Myocyte (in vitro differentiated cells): ENCODE measurements at regions not wholly inside any gene's neighbourhood (a gene's known extent, or its start where the extent isn't known, plus 50 kb on each side); places are given as distances from the start of the nearest gene placed in this dataset.
"Not testable (repeated sequence)": the region's sequence is repeated elsewhere in the genome, so short reads cannot be mapped to it uniquely, and the experiment has no call there.

Source experiments
- DNase-seq: peaks from one replicate; pipeline ENCODE4 v3.0.0-alpha.2; 2012; ENCODE audit warnings: low read depth

GRCh38 chr4:100034023-100034664 is 84.1 kb upstream of the H2AZ1 start:
- no peak for DNase-seq

- no peak for DNase-seq
Observed at GRCh38 chr4:100026066-100026465, 76.0 kb upstream of the H2AZ1 start.

DNA sequence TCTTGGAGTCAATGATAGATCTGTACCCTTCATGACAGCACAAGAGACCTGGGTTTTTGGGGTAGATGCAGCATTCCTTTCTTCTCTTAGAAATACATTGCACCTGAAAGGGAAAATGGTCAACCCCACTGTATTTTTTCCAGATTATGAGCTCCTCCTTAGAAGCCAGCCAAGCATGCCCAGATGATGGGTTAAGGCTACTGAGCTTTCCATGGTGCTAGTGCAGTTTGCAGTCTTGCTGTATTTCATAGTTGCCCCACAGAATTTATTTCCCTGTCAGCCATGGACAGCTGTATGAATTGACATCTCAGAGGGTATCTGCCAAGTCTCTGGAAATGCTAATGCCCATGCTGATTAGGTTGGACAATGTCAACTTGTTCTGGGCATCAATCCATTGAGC is 73.7 kb upstream of the H2AZ1 start:
- no peak for DNase-seq

- DNase-seq, result no peak
Observed at GRCh38 chr4:100022792-100023222, 72.7 kb upstream of the H2AZ1 start.

GRCh38 chr4:100019821-100020220 is 69.7 kb upstream of the H2AZ1 start:
- no peak for DNase-seq

DNA sequence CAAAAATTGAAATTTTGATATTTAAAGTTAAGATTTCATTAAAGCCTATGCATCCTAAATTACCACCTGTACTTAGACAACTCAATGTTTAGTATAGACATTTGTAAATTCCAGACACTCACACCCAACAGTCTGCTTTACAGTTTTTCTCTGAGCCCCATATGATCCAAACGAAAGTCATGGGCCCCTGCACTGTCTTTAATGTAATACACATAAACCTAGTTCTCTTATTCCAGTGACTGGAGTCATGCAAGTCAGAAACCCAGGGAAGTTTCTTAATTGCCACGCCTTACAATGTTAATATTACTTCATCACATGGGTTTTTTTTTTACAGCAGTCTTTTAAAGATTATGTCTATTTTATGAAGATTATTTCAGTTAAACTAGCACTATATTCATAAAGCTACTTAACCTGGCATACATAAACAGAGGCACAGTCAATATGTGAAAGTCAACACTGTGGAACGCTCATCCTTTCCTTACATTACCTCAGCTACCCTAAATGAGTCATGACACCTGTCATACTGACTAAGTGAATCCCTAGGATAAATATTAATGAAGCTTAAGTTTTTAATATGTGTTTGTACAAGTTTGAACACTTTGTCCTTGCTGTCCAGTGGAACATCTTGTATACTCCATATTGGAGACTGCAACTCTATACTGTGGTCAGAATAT is 67.7 kb upstream of the H2AZ1 start:
- DNase-seq, result no peak

DNA sequence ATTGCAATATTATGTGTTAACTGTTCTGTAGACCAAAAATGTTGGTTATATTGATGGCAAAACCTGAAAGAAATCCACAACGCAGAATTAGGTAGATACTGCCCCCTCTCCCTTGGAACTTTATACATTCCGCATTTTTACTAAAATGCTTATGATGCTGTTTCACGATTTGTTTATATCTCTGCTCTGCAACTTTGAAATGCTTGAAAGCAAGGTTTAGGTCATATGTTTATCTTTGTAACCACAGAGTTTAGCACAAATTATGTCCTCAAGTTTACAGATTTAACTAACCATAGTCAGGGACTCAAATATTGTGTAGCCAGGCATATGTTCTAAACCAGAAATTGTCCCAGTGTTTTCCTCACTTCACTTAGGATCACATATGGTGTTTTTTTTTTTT is 66.1 kb upstream of the H2AZ1 start:
- no peak for DNase-seq

DNA sequence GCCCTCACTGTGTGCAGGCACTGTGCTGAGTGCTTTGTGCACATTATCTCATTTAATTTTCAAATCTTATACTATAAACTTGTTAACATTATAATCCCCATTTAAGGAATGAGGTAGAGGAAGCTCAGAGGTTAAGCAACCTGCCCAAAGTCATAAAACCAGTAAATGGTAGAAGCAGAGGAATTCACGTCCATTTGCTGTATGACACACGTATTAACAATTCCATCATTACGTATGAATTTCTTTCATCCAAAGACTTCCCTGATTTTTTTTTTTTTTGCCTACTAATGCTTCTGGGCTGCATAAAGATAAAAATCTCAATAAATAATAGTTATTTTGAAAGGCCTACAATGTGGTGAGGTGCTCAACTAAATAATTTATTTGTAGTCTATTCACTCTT is 64.5 kb upstream of the H2AZ1 start:
- DNase-seq, result no peak

DNA sequence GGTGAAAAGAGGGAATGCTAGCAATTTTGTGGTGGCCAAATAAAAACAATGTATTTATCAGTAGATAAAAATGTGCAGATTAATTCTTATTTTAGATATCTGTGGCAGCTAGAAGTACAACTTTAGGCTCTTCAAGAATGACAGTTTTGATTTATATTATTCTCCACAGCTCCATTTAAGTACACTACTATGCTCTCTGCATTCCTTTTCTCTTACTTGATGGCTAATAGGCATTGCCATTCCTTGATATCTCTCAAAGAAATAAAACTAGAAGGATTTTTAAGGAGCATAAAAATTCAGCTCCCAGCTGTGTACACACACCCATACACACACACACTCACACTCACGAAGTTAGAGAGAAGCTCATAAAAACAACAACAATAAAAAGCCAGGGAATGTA is 59.4 kb upstream of the H2AZ1 start:
- no peak for DNase-seq

DNA sequence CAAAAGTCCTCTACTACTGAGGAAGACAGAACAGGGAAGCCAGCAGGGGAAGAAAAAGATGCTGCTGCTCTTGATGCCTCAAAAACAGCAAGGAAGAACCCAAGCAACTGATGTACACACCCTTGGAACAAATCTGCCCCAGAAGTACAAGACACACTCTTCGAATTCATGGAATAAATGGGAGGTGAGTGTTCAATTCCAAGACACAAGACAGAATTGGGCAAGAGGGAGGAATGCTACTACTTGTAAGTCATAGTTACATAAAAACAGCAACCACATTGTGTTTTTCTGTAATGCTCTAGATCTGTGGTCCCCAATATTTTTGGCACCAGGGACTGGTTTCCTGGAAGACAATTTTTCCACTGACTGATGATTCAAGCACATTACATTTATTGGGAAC is 58.0 kb upstream of the H2AZ1 start:
- DNase-seq, result no peak

GRCh38 chr4:100006161-100006560 is 56.1 kb upstream of the H2AZ1 start:
- not testable (repeated sequence) for DNase-seq
